HG03159 (cell line): ENCODE measurements at regions not wholly inside any gene's neighbourhood (a gene's known extent, or its start where the extent isn't known, plus 50 kb on each side); places are given as distances from the start of the nearest gene placed in this dataset.
A peak's percentile ranks its signal among the peaks of the same experiment; 100 is the strongest.
"Not testable (repeated sequence)": the region's sequence is repeated elsewhere in the genome, so short reads cannot be mapped to it uniquely, and the experiment has no call there.

Experiments used
- ATAC-seq: cut with Tn5 transposase; IDR thresholded peaks from one replicate; pipeline ENCODE4 v1.9.1; 2021; ENCODE audit warnings: mild to moderate bottlenecking, moderate library complexity; ENCODE audit not compliant: unreplicated experiment

- ATAC-seq, result no peak
Measured at GRCh38 chr1:58966103-58966916, 182.5 kb upstream of the JUN start.

GRCh38 chr1:58966917-58967740 is 183.3 kb upstream of the JUN start:
- no peak for ATAC-seq

GRCh38 chr1:58968360-58968952 is 184.6 kb upstream of the JUN start:
- peak; percentile 82 for ATAC-seq

- ATAC-seq, result not testable (repeated sequence)
Measured at GRCh38 chr1:58969176-58969575, 185.3 kb upstream of the JUN start.

DNA sequence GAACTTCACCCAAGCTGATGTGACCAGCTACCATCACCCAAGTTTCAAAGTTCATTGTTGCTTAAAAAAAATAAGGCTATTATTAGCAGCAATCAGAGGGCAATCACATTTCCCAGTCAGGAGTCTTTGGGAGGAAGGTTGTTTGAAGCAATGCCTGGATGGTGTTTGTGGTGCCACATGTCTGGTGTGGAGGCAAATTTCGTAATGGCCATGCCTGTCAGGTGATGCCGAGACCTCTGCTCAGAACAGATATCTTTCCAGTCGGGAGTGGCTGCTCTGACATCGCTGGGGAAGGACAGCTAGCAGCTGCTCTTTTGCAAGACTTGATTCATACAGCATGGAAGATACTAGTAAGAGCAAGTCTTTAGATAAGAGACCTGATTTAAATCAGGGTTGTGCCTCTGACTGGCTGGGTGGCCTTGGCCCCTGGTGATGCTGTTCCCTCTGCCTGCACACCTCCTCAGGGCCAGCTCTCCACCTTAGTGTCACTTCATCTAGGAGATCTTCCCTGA is 187.8 kb upstream of the JUN start:
- ATAC-seq, result no peak

DNA sequence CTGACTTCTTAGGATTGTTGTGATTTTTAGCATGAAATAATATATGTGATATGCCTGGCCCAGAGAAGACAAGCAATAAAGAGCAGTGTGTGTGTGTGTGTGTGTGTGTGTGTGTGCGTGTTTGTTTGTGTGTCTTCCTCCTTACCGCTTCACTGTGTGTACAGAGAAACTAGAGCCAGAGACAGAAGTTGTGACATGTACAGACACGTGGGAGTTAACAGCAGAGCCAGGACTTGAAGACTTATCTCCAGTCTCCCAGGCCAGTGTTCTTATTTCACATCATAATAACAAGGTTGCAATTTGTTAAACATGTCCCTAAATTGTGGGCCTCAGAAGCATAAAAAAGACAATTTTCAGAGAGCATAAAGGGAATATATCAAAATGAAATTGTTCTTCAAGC is 192.0 kb upstream of the JUN start:
- ATAC-seq, result no peak

- no peak for ATAC-seq
Measured at GRCh38 chr1:58976294-58976693, 192.4 kb upstream of the JUN start.

DNA sequence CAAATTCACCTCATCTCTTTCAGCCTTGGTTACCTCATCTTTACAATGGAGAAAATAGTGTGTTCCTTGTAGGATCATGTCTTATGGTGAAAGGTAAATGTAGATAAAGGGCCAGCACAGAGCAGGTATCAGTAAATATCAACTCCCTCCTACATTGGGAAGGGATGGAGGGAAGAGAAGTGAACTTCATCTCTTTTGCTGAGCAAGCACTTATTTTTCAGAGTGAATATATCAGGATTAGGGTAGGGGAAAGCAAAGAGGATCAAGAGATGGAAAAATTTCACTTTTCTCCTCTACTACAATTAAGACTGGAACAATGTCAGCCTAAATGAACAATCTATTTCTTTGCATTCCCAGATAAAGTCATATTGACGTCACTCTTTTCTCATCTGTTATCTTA is 193.8 kb upstream of the JUN start:
- ATAC-seq, result no peak

GRCh38 chr1:58978096-58978495 is 194.2 kb upstream of the JUN start:
- no peak for ATAC-seq

DNA sequence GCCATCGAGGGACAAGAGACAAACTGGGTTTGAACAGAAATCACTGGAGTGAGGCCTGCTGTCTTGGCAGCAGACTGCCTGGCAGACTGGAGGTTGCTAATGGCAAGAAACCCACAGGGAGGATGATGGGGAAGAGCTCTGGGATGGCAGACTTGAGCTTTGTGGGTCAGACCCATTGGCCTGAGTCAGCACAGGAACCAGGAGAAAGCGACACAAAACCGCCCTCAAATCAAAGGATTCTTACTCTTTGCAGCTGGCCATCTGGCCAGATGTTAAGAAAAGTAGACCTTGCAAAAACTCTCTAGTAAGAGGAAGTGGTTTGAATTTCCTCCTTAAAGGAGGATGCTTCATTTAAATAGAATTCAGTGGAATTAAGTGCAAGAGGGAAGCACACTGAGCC is 195.2 kb upstream of the JUN start:
- ATAC-seq, result no peak

GRCh38 chr1:58979677-58980076 is 195.8 kb upstream of the JUN start:
- ATAC-seq, result no peak

GRCh38 chr1:58981392-58981791 is 197.5 kb upstream of the JUN start:
- no peak for ATAC-seq

DNA sequence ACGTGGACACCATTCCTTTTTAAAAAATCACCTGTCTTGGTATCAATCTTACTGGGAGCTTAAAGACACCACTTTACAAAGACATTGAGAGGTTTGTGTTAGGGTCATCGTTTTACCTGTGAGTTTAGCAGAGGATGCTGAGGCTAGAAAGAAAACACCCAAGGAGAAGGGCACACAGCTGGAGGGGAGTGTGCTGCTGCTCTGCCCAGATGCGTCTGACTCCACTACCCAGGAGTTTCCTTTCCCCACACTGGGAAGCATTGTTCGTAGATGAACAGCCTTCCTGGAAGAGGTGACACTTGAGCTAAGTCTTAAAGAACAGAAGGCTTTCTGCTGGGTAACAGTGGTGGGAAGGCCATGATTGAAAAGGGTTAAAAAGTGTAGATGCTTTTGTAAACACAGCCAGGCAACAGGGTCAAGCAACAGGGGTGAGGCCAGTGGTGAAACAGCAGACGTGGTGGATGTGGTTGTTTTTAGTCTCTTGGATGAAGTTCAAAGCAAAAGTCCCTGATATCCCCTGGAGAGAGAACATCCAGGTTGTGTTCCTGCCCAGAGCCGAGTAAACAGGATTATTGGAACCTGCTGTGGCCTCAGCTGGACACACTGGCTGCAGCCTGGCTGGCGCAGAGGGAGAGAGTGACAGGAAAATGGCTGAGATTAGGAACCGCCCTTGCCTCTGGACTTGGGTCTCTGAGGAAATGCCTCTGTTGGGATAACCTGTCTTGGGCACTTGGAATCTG is 198.6 kb upstream of the JUN start:
- ATAC-seq, result no peak

- no peak for ATAC-seq
Measured at GRCh38 chr1:58983162-58983561, 199.3 kb upstream of the JUN start.

DNA sequence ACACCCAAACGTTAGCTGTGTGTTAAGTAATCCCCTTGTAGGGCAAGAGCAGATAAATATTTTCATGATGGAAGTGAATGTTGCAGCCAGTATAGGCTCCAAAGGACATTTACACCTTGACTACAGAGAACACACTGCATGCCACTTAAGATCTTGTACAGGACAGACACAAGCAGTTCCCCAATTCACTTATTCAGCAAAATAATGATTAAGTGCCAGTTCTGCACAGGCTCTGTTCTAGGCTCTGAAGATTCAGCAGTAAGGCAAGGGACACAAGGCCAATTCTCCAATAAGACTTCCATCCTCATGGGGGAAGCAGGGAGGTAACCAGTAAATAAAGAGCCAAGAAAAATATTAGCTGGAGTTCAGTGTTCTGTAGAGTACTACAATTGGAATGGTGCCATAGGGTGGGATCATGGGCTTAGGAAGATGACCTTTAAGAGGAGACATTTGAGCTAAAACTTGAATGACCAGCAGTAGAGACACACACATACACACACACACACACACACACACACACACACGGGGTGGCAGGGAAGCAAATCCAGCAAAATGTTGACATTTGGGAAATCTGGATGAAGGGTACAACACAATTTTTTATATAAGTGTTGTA is 199.9 kb upstream of the JUN start:
- ATAC-seq, result no peak

DNA sequence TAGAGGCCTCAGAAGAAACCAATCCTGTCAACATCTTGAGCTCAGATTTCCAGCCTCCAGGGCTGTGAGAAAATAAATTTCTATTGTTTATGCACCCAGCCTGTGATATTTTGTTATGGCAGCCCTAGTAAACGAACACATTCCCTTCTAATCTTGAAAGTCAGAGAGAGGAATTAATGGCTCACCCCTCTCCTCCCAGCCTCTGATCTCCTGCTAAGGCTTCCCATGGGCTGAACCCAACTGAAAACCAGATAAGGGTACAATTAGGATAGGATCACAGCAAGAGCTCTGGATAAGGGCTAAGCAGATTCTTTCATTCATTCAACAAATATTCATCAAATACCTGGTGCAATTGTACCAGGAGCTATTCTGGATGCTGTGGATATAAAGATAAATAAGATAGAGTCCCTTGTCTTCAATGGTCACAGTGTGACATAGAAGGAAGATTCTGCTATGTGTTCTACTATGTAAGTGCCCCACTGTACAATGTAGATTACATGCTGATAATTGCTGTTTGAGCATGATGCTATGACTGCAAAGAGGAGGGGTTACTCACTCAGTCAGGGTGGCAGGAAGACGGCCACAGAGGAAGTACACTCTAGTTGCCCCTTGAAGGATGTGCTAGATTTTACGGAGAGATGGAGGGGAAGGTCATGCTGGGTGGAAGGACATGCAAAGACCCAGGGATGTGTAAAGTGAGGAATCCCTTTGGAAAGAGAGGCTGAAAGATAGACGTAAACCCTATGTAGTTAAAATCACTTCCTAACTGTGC is 203.3 kb upstream of the JUN start:
- no peak for ATAC-seq

DNA sequence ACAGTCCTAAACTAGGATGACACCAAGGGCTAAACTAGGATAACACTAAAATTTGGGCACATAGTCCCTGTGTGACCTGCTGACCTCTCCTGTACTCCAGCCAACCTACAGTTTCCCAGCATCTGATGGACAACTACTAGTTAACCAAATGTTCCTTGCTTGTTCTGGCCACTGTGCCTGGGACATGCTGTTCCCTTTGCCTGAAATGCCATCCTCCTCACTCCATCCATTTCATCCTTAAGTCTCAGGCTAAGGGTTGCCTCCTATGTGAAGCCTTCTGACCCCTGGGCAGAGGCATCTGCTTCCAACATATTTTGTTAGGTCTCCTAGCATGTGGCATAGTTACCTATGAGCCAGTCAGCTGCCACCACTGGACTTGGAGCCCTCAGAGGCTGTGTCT is 204.9 kb upstream of the JUN start:
- ATAC-seq, result no peak

DNA sequence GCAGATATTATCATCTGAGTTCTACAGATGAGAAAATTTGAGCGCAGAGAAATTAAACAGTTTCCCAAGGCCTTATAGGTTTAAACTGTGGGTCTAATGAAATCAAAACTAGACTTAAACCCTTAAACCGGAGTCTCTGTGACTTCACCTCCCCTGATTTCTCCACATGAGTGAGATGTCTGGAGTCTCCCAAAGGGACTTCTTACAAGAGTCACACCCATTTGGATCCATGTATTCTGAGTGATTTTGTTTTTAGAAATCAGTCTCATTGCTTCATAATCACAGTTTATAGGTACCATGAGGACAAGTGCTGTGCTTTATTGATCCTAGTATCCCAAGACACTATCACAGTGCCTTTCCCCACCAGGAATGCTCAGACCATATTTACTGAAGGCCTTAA is 206.0 kb upstream of the JUN start:
- ATAC-seq, result no peak

- no peak for ATAC-seq
Measured at GRCh38 chr1:58991305-58991704, 207.5 kb upstream of the JUN start.

DNA sequence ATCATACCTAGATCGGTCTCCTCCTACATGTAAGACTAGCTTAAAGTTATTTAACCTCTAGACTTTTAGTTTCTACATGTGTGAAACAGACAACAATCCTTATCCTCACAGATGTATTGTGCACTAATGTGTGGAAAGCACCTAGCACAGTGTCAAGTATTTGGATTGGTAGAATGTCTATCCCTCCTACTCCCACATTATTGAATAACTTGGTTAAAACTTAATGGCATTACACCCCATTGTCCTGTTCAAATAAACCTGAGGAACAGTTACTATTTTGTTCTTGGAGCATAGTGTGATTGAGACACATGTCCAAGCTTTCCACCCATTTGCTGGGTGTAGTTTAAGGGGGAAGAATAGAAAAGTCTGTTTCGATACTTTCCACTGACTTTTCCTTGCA is 208.8 kb upstream of the JUN start:
- no peak for ATAC-seq
